A204.1 (cell line): ENCODE measurements at regions not wholly inside any gene's neighbourhood (a gene's known extent, or its start where the extent isn't known, plus 50 kb on each side); places are given as distances from the start of the nearest gene placed in this dataset.
A peak's percentile ranks its signal among the peaks of the same experiment; 100 is the strongest.
"Not testable (repeated sequence)": the region's sequence is repeated elsewhere in the genome, so short reads cannot be mapped to it uniquely, and the experiment has no call there.

ENCODE experiments used
- FAIRE-seq: peaks from 2 replicates; lab custom pipeline; 2012; peaks lifted over from hg19 to GRCh38; lab: Jason Lieb, UNC

DNA sequence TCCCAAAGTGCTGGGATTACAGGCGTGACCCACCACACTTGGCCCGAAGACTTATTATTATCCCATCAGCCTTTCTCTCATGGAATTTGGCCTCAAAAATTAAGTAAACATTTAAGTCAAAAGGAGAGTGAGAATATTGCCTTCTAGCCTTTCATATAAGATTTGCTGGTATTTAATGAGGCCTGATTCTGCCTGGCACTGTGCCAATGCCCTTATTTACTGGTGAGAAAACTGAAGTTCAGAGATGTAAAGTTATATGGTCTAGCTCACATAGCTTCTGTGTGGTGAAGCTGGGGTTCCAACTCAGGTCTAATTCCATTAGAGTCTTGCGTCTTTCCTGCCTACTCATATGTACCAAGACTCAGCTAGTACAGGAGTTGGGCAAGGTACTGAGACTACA lies 260.2 kb downstream of the SDHAF3 start:
- FAIRE-seq = no peak

- peak; percentile 59 for FAIRE-seq
Observed at GRCh38 chr7:97381815-97382554, 264.5 kb downstream of the SDHAF3 start.

DNA sequence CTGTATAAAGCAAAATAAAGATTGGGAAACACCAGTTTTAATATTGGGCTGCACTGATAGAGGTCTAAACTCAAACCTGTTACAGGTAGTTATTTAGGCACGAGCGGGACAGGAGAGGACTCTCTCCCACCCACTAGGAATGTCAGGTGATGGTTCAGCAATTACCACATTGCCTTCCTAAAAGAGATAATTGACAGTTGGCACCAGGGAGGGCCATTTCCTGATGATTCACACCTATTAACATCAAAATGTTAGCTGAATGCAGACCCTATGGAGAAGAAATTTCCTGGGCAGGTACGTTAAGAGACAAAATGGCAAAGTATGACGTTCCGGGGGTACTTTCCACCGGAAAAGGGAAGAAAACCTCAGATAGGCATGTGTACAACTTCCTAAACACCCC lies 272.6 kb downstream of the SDHAF3 start:
- no peak for FAIRE-seq

GRCh38 chr7:97390915-97391593 lies 273.6 kb downstream of the SDHAF3 start:
- no peak for FAIRE-seq

GRCh38 chr7:97401398-97401797 lies 283.9 kb downstream of the SDHAF3 start:
- no peak for FAIRE-seq

DNA sequence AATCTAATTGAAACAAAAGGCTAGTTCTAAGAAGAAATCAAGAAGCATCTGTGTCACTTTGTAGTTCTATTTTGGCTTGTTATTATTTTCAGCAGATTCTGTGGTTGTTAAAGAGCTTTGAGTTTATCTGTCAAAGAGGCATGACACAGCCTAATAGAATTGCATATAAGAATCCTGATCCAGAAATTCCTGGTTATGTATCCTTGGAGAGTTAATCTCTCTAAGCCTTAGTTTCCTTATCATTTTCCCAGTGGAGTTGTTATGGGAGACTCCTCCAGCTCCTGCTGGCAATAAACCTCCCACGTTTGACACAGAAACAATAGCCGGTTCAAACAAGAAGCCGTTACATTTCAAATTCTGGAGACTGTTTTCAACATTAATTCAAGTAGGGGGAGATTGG lies 288.3 kb downstream of the SDHAF3 start:
- no peak for FAIRE-seq

DNA sequence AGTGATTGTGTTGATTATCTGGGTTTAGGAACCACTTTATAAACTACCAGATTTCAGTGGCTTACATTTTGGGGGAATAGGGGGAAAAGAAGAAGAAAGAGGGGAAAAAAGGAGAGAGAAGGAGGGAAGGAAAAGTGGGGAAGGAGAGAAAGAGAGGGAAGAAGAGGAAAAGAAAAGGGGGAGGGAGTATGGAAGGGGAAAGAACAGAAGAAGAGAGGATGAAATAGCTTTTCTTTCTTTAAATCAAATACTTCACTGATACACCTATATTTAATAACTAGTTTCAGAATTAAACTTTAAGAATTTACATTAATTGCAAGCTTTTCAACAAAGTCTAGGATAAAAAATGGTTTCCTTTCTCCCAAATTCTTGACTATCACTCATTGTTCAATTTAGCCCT lies 289.6 kb downstream of the SDHAF3 start:
- no peak for FAIRE-seq

DNA sequence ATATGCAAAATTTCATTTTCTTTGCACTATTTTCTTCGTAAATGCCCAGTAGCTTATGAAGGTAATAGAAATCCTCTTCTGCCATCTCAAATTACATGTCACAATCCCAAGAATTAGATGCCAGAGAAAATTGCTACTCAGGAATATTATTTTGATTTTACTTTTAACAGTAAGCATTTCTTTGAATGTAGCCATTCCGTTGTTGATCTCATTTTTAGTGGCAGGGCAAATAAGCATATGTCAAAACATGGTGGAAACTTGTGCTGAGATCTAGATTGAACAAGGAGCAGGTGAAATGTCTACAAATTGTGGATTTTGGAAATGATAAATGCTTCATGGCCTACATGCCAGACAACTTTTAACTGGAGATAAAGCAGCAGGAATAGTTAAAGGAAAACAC lies 291.8 kb downstream of the SDHAF3 start:
- no peak for FAIRE-seq

DNA sequence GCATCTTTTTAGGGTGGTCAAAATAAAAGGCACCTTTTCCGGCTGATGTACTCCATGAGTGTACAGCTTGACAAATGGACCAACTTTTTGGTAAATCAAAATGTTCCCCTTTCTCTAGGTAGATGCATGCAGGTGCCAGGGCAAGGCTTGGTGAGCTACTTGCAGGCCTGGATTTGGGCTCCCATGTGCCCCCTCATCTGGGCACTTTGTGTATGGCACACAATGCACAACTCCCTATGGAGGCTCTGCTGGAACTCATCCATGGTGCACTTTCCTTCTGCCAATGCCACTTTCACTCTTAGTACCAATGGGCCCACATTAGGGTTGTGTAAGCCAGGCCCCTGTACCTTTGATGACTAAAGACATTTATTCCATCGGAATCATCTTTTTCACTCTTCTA lies 300.8 kb downstream of the SDHAF3 start:
- FAIRE-seq = no peak

DNA sequence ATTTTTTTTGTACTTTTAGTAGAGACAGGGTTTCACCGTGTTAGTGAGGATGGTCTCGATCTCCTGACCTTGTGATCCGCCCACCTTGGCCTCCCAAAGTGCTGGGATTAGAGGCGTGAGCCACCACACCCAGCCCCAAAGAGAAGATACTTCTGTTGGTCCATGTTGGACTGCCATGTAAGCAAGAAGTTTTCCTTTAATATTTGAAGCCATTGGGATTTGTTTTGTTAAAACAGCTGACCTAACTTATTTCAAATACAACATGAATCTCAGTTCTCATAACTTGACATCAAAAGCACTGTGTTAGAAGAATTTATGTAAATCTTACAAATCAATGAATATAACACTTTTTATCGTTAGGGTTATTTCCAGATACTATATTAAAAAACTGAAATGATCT lies 302.4 kb downstream of the SDHAF3 start:
- FAIRE-seq = peak; percentile 57

DNA sequence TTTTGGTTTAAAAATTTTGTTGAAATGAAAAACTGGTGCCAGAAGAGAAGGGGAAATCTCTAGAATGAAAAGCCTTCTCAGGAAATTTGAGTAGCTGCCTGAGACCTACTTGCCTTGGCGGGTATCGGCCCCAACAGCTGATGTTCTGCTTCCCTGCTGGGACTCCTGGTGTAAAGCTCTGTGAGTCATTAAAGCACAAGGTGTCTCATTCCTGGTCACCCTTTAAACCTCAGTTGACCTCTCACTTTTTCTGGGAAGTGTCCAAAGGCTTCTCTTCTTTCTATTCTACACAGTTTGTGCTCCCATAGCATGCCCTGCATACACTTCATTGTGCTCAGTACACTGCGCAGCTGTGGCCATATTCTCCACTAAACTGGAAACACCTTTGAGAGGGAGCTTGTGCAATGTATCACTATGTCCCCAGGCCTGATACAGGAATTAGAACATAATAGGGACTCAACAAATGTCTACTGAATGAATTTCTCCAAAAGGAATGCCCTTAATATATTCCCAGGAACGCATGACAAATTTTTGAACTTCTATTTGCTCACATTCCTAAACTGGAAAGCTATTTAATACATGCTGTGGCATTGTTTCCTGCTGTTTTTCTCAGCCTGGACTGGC lies 303.9 kb downstream of the SDHAF3 start:
- FAIRE-seq = no peak

- FAIRE-seq = no peak
Observed at GRCh38 chr7:97422046-97422445, 304.5 kb downstream of the SDHAF3 start.

DNA sequence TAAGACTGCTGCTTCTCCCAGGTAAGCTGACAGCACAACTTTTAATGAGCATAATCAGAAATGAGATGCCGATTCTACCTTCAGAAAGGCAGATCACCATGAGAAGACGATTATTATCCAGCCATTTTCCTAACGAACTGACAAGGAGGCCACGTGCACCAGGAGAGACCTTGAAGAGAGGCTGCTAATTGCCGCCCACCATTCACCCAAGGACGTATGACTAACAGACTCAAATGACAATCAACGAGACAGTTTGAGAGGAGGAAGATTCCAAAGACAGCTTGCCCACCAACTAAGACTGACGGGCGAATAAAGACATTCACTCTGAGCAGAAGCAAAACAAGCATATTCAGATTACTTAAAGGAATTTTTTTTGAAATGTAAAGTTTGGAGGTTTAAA lies 301.9 kb upstream of the TAC1 start:
- FAIRE-seq = no peak

DNA sequence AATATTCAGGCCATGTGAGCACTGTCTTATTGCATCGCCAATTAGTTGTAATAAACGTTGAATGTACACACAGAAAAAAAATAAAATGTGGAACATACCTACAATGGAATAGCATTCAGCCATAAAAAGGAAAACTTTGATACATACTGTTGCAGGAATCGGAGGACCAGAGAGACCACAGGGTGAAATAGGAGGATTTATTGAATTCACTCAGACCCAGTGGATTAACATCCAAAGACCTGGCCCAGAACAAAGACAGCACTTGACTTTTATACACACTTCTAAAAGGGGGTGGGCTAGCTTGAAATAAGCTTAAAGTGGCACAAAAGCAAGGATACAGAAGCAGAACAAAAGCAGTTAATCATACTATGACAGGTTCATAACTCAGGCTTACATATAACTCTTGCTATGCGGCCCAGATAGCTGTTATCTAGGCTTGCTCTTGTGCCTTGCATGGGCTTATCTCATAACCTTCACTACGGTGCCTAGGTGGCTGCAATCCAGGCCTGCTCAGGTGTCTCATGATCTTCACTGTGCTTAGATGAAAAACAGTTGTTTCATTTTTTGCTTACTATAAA lies 292.2 kb upstream of the TAC1 start:
- no peak for FAIRE-seq

DNA sequence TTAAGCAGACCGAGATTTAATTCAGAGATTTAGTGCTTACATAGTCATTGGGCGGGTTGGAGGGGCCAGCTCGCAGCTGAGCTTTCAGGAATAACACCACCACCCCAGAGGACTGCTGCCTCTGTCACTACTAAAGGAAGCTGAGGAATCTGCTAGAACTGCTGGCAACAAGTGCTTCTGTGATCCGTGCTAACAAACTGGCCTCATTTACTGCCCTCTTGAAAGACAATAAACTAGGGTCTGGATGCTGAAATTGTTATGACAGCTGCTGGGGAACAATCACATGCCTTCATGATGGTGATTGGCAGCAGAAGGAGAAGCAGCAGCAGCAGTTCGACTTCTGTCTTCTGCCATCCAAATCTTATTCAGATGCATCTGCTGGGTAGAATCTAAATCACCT lies 285.5 kb upstream of the TAC1 start:
- no peak for FAIRE-seq

GRCh38 chr7:97449448-97449847 lies 282.4 kb upstream of the TAC1 start:
- FAIRE-seq = not testable (repeated sequence)

DNA sequence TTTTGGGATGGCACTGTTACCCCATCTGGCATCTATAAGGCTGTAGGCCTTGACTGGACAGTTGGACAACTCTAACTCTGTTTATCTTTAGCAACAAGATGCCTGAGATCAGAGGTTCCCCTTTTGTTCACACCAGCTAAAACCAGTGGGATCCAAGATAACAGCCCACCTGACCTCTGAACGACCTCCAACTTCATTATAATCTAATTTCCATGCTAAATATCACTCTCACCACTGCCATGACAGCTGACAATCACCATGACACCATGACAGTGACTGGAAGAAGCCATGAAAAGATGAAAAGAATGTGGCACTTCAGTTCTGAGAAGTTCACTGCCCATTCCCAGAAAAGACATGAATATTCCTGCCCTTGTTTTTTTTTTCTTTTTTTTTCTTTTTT lies 281.4 kb upstream of the TAC1 start:
- no peak for FAIRE-seq

DNA sequence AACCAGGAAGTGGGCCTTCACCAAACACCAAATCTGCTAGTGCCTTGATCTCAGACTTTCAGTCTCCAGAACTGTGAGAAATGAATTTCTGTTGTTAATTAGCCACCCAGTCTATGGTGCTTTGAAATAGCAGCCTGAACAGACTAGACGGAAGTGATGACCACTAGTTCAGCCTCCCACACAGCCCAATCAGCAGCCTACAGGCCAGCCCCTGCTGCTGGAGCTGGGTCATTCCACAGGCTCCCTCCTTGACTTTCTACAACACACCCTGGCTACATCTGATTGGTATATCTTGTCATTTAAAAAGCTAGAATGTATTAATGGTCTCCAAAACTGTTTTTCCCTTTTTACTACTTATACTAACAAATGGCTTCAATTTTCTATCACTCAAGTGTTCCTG lies 277.2 kb upstream of the TAC1 start:
- no peak for FAIRE-seq

GRCh38 chr7:97457054-97457453 lies 274.8 kb upstream of the TAC1 start:
- FAIRE-seq = no peak

DNA sequence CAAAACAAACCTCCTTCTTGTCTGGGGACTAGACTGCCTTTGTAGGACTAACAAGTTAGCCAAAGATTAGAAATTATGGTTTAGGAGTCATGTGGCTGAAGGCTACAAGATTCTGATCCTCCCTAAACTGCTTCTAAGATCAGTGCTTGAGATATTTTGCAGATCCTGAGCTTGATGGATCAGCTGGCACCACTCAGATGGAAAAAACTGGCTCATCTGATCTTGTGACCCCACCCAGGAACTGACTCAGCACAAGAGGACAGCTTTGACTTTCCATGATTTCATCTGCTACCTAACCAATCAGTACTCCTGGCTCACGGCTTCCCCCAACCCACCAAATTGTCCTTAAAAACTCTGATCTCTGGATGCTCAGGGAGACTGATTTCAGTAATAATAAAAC lies 271.5 kb upstream of the TAC1 start:
- no peak for FAIRE-seq

GRCh38 chr7:97461596-97461995 lies 270.3 kb upstream of the TAC1 start:
- no peak for FAIRE-seq

GRCh38 chr7:97466071-97466470 lies 265.8 kb upstream of the TAC1 start:
- no peak for FAIRE-seq

- FAIRE-seq = no peak
Observed at GRCh38 chr7:97466999-97467740, 264.7 kb upstream of the TAC1 start.
